ENCODE measurements at regions not wholly inside any gene's neighbourhood (a gene's known extent, or its start where the extent isn't known, plus 50 kb on each side); places are given as distances from the start of the nearest gene placed in this dataset.

- TF ChIP-seq FOXP2 (optimal IDR thresholded peaks at IDR 0.05; ENCODE audit: control extremely low read depth, extremely low read length, insufficient read depth) = no peak
- TF ChIP-seq EZH2 (IDR thresholded peaks at IDR 0.05) = no peak
- no peak for TF ChIP-seq POLR2AphosphoS5 (IDR thresholded peaks at IDR 0.05; ENCODE audit: borderline replicate concordance, low read depth, low read length)
Measured at GRCh38 chr16:55251151-55251550, 72.9 kb upstream of the IRX6 start.
